ENCODE measurements at regions not wholly inside any gene's neighbourhood (a gene's known extent, or its start where the extent isn't known, plus 50 kb on each side); places are given as distances from the start of the nearest gene placed in this dataset.

DNA sequence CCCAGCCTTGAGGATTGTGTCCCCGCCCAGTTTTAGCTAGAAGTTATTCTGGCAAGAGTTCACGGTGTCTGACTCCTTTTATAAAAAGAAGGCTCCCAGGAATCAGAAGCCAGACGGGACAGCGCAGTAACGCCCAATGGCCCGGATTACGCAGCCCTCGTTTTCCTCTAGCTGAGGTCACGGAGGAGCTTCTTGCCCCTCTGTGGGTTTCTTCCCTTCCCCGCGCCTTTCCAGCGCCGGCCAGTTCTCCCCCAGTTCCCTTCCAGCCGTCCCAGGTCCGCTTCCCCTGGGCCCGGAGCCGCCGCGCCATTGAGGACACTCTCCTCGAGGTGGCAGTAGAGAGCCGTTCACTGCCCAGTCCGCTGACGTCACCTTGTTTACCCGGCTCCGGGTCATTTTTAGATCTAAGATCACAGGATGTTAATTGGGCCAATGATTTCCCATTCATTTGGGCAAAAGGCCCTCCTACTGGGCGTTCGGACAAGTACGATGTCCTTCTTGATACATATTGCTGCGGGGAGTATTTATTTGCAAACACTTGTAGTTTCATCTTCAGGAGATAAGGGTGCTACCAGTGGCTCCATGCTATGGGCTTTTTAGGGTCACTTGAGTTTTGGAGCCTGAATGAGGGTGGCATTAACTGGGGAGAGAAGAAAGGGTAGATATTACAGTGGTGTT is 81.5 kb upstream of the PPM1B start (continued):
- TF ChIP-seq EZH2 (IDR thresholded peaks at IDR 0.05; ENCODE audit: low read depth, low read length, severe bottlenecking) (no peak), TAF1 (IDR thresholded peaks at IDR 0.05; ENCODE audit: low read depth, low read length) (no peak), HDAC2 (IDR thresholded peaks at IDR 0.05; ENCODE audit: borderline replicate concordance in 1 of 2, low read depth in 2 of 2, low read length in 2 of 2) (peak in 1 of 2 experiments; percentile 27; a peak in 1 of 4 replicates), TCF12 (IDR thresholded peaks at IDR 0.05; ENCODE audit: low read depth, low read length) (0 out of 2 replicates have a peak, but pooled peaks have one; percentile 12), YY1 (IDR thresholded peaks at IDR 0.05; ENCODE audit: low read depth, low read length) (peak; percentile 65; the same call in 1 of the 2 replicates), NANOG (IDR thresholded peaks at IDR 0.05; ENCODE audit: insufficient read depth, low read depth, low read length, poor library complexity, severe bottlenecking) (peak; percentile 32), CEBPB (IDR thresholded peaks at IDR 0.05; ENCODE audit: low read depth, low read length) (0 out of 2 replicates have a peak, but pooled peaks have one; percentile 16), CBX8 (IDR thresholded peaks at IDR 0.05; ENCODE audit: borderline replicate concordance, low read depth, low read length) (no peak), EP300 (IDR thresholded peaks at IDR 0.05; ENCODE audit: borderline replicate concordance in 1 of 2, low read depth in 2 of 2, low read length in 2 of 2) (peak in 1 of 2 experiments; percentile 63; a peak in 1 of 3 replicates), KDM1A (IDR thresholded peaks at IDR 0.05; ENCODE audit: borderline replicate concordance, low read length) (peak; percentile 76; the same call in 1 of the 2 replicates), TEAD4 (IDR thresholded peaks at IDR 0.05; ENCODE audit: low read depth, low read length) (no peak), TAF7 (optimal IDR thresholded peaks at IDR 0.05; ENCODE audit: borderline replicate concordance, low read depth, low read length) (no peak), RNF2 (IDR thresholded peaks at IDR 0.05; ENCODE audit: borderline replicate concordance, low read depth, low read length, missing control alignments, poor library complexity, severe bottlenecking) (no peak), BRCA1 (IDR thresholded peaks at IDR 0.05; ENCODE audit: low read depth, low read length) (no peak), SIX5 (IDR thresholded peaks at IDR 0.05; ENCODE audit: low read depth, low read length) (no peak), CREB1 (IDR thresholded peaks at IDR 0.05) (peak; percentile 93), PHF8 (conservative IDR thresholded peaks at IDR 0.05; ENCODE audit: low read depth, low read length) (no peak), CTBP2 (IDR thresholded peaks at IDR 0.05; ENCODE audit: borderline replicate concordance, insufficient read depth, insufficient read length, low read length) (peak; percentile 66)
- TF ChIP-seq, protein P1, sequence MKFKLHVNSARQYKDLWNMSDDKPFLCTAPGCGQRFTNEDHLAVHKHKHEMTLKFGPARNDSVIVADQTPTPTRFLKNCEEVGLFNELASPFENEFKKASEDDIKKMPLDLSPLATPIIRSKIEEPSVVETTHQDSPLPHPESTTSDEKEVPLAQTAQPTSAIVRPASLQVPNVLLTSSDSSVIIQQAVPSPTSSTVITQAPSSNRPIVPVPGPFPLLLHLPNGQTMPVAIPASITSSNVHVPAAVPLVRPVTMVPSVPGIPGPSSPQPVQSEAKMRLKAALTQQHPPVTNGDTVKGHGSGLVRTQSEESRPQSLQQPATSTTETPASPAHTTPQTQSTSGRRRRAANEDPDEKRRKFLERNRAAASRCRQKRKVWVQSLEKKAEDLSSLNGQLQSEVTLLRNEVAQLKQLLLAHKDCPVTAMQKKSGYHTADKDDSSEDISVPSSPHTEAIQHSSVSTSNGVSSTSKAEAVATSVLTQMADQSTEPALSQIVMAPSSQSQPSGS (IDR thresholded peaks at IDR 0.05; ENCODE audit: low read length): peak; percentile 100
- TF ChIP-seq, protein P2, sequence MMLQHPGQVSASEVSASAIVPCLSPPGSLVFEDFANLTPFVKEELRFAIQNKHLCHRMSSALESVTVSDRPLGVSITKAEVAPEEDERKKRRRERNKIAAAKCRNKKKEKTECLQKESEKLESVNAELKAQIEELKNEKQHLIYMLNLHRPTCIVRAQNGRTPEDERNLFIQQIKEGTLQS (IDR thresholded peaks at IDR 0.05; ENCODE audit: insufficient read depth, low read depth, low read length): peak; percentile 80
- TF ChIP-seq, protein P3, sequence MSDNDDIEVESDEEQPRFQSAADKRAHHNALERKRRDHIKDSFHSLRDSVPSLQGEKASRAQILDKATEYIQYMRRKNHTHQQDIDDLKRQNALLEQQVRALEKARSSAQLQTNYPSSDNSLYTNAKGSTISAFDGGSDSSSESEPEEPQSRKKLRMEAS (IDR thresholded peaks at IDR 0.05): peak; percentile 7; the same call in 1 of the 2 replicates
